Natural killer cell treated with Interleukin-12 subunit alpha and Interleukin-12 subunit beta and Interleukin-15 and Interleukin-18, amount 100 ng/mL, for 72 hours (primary cell): ENCODE measurements at regions not wholly inside any gene's neighbourhood (a gene's known extent, or its start where the extent isn't known, plus 50 kb on each side); places are given as distances from the start of the nearest gene placed in this dataset.
"Not testable (repeated sequence)": the region's sequence is repeated elsewhere in the genome, so short reads cannot be mapped to it uniquely, and the experiment has no call there.

Source experiments
- ATAC-seq, 2 donors: fragments of 150-1000 bp; cut with Tn5 transposase in 1 of 2; sonication (Bioruptor Pico), chemical (Tn5 transposase) in 1 of 2; 2 replicates each; pipeline ENCODE4 v1.10.0; 2021
- DNase-seq: peaks from one replicate; pipeline ENCODE4 v3.0.0; 2022; ENCODE audit warnings: low spot score
- H3K27ac Mint-ChIP-seq, 2 donors: 1 replicate in 1 of 2; 2 replicates in 1 of 2; pipeline ENCODE4 v1.8.0; 2022; ENCODE audit warnings: mixed read lengths in 2 of 2, mild to moderate bottlenecking in 1 of 2, moderate library complexity in 1 of 2
- H3K27me3 Mint-ChIP-seq, 2 donors: 1 replicate in 1 of 2; 2 replicates in 1 of 2; pipeline ENCODE4 v1.8.0; 2022; ENCODE audit warnings: mixed read lengths in 2 of 2
- H3K36me3 Mint-ChIP-seq: one replicate; pipeline ENCODE4 v1.8.0; 2022; ENCODE audit warnings: mixed read lengths
- H3K4me1 Mint-ChIP-seq, 2 donors: 1 replicate in 1 of 2; 2 replicates in 1 of 2; pipeline ENCODE4 v1.8.0; 2022; ENCODE audit warnings: low read depth in 2 of 2, mixed read lengths in 2 of 2, mild to moderate bottlenecking in 1 of 2
- H3K4me3 Mint-ChIP-seq: one replicate; pipeline ENCODE4 v1.8.0; 2022; ENCODE audit warnings: mixed read lengths
- H3K9me3 Mint-ChIP-seq: 2 replicates; pipeline ENCODE4 v1.8.0; 2022; ENCODE audit warnings: mixed read lengths

DNA sequence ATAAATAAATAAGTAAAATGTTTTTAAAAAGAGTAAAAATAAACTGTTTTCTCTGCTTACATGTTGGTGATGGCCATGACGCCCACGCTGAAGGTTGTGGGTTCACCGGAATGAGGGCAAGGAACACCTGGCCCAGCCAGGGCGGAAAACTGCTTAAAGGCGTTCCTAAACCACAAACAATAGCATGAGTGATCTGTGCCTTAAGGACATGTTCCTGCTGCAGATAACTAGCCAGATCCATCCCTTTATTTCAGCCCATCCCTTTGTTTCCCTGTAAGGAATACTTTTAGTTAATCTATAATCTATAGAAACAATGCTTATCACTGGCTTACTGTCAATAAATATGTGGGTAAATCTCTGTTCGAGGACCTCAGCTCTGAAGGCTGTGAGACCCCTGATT is 63.3 kb upstream of the CEP78 start:
- H3K9me3 Mint-ChIP-seq, H3K27me3 Mint-ChIP-seq, ATAC-seq, H3K27ac Mint-ChIP-seq, H3K36me3 Mint-ChIP-seq, DNase-seq, H3K4me1 Mint-ChIP-seq, H3K4me3 Mint-ChIP-seq: not testable (repeated sequence)

DNA sequence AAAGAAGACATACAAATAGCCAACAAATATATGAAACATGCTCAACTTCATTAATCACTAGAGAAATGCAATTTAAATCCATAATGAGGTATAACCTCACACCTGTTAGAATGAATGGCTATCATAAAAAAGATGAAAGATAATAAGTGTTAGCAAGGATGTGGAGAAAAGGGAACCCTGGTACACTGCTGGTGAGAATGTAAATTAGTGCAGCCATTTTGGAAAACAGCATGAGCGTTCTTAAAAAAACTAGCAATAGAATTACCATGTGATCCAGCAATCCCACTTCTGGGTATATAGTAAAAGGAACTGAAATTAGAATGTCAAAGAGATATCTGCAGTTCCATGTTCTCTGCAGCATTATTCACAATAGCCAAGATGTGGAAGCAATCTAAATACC is 64.2 kb upstream of the CEP78 start:
- Mint-ChIP-seq H3K27me3 (peaks cover 0 to 5% of the 10 kb centered on the region in 2 donors), H3K9me3 (no peaks in the 10 kb centered on the region)
- no peak for ATAC-seq

DNA sequence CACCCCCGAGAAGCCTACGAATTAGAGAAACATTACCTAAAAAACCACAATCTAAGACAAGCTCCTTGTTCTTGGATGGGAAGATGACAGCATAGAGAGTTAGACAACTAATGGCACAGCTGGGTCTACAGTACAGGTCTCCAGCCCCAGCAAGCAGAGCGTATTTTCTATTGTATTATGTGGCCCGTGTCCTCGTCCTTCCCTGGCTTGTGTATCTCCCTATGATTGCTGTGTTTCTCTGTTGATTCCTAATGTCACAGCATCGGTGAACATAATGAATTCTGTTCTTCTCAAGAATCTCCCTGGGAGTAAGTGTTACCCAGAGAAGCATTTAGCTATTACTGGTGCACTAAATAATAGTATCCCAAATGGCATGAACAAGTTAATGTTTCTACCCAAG is 66.8 kb upstream of the CEP78 start:
- Mint-ChIP-seq H3K4me1 (peaks cover 0 to 3% of the 10 kb centered on the region in 2 donors), H3K27ac (no peak overlapping the region), H3K36me3 (peaks cover 1% of the 10 kb centered on the region), H3K27me3 (peaks cover 0 to under 1% of the 10 kb centered on the region in 2 donors), H3K9me3 (no peaks in the 10 kb centered on the region), H3K4me3 (no peak overlapping the region)
- no peak for DNase-seq
- ATAC-seq, result no peak

More for the DNA sequence above, 64.2 kb upstream of the CEP78 start:
- DNase-seq, result no peak
- H3K4me3 Mint-ChIP-seq, result no peak overlapping the region
- no peaks in the 10 kb centered on the region for H3K36me3 Mint-ChIP-seq
- no peak overlapping the region for H3K27ac Mint-ChIP-seq
- H3K4me1 Mint-ChIP-seq, result no peaks in the 10 kb centered on the region

DNA sequence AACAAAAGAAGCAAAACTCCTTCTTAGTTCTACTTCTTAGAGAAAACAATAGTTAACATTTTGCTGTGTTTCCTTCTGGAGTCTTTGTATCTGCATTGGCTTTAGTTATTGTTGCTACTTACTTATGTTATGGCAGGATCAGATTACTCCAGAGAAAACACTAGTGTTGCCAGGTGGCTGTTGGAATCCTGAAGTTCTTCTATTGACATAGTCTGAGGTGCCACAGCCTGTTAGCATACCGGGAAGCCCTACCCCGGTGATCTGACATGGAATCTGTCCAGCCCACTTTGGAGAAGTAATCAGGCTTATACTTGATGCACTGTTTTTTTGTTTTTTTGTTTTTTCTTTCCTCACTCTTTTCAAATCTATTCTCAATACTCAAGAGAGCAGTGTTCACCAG is 68.5 kb upstream of the CEP78 start:
- H3K4me1 Mint-ChIP-seq, result peaks cover 0 to 3% of the 10 kb centered on the region in 2 donors
- peaks cover 0 to 2% of the 10 kb centered on the region in 2 donors for H3K27me3 Mint-ChIP-seq
- ATAC-seq (no peak), DNase-seq (no peak)
- no peak overlapping the region for H3K27ac Mint-ChIP-seq
- H3K9me3 Mint-ChIP-seq, result peaks cover 9% of the 10 kb centered on the region
- H3K36me3 Mint-ChIP-seq, result peaks cover 13% of the 10 kb centered on the region
- no peak overlapping the region for H3K4me3 Mint-ChIP-seq

- no peak for DNase-seq
- Mint-ChIP-seq H3K27ac (no peak overlapping the region), H3K4me3 (no peak overlapping the region), H3K9me3 (peaks cover 9% of the 10 kb centered on the region), H3K36me3 (peaks cover 13% of the 10 kb centered on the region), H3K27me3 (peaks cover 0 to 2% of the 10 kb centered on the region in 2 donors), H3K4me1 (peaks cover 0 to 3% of the 10 kb centered on the region in 2 donors)
- no peak for ATAC-seq
Observed at GRCh38 chr9:78163834-78164233, 72.0 kb upstream of the CEP78 start.

DNA sequence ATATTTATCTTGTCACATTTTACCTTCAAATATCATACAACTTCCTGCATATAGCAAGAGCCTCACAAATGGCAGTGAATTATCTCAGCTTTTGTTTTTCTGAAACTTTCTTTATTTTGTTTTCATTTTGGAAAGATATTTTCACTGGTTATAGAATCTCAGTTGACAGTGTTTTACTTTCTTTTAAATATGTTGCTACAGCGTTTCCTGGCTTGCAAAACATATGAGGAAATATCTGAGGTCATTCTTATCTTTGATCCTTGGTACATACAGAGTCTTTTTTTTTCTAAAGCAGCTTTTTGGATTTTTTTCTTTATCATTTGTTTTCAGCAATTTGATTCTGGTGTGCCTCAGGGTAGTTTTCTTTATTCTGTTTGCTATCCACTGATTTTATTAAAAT is 77.6 kb upstream of the CEP78 start:
- H3K36me3 Mint-ChIP-seq, result peaks cover 8% of the 10 kb centered on the region
- DNase-seq, result no peak
- H3K4me3 Mint-ChIP-seq, result no peak overlapping the region
- peaks cover 3 to 13% of the 10 kb centered on the region in 2 donors for H3K27me3 Mint-ChIP-seq
- peaks cover 2% of the 10 kb centered on the region for H3K9me3 Mint-ChIP-seq
- no peak overlapping the region for H3K27ac Mint-ChIP-seq
- ATAC-seq, result no peak
- H3K4me1 Mint-ChIP-seq, result no peaks in the 10 kb centered on the region

GRCh38 chr9:78150983-78151356 is 84.9 kb upstream of the CEP78 start:
- peak; percentile 6 to 36 for ATAC-seq

DNA sequence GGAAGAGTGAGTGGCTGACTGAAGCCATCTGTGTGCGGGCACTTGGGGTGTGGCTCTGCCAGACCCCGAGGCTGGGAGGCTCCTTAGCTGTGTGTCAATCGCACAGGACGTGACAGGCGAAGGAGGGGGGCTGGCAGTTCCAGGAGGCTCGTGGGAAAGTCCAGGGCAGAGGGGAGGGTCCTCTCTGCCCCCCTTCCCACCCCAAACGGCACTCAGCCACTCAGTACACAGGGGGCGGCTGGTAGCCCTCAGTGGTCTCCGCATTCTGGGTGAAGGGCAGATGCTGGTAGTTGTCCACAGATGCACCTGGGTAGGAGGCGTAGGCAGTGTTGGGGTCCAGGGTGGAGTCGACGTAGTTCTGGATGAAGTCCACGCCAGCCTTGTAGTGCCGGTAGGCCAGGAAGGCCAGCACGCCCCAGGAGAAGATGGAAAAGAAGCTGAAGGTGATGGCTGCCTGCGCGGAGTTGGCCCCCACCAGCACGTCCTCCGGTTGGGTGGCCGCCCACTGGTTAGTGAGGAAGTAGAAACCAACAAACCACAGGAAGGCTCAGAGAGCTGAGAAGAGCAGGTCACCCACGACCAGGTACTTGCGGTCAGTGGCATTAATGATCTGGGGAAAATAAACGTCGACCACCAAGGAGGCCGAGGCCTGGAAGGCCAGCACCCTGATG is 85.4 kb upstream of the CEP78 start:
- H3K4me1 Mint-ChIP-seq, result peaks cover 19 to 28% of the 10 kb centered on the region in 2 donors
- H3K27ac Mint-ChIP-seq, result peak overlapping the region in 1 of 2 donors; percentile 45
- DNase-seq (no peak), ATAC-seq (peak; percentile 33 to 56)
- H3K27me3 Mint-ChIP-seq, result peaks cover 0 to 7% of the 10 kb centered on the region in 2 donors
- no peaks in the 10 kb centered on the region for H3K9me3 Mint-ChIP-seq
- H3K4me3 Mint-ChIP-seq, result peak overlapping the region; percentile 22
- H3K36me3 Mint-ChIP-seq, result no peaks in the 10 kb centered on the region

More at GRCh38 chr9:78150983-78151356, 84.9 kb upstream of the CEP78 start:
- no peaks in the 10 kb centered on the region for H3K36me3 Mint-ChIP-seq
- DNase-seq, result no peak
- H3K9me3 Mint-ChIP-seq, result no peaks in the 10 kb centered on the region
- peak overlapping the region; percentile 22 for H3K4me3 Mint-ChIP-seq
- peaks cover 0 to 7% of the 10 kb centered on the region in 2 donors for H3K27me3 Mint-ChIP-seq
- H3K4me1 Mint-ChIP-seq, result peaks cover 18 to 28% of the 10 kb centered on the region in 2 donors
- no peak overlapping the region for H3K27ac Mint-ChIP-seq

GRCh38 chr9:78149702-78150291 is 86.1 kb upstream of the CEP78 start:
- ATAC-seq (peak in 1 of 2 donors; percentile 24), DNase-seq (no peak)
- H3K27me3 Mint-ChIP-seq, result peaks cover 0 to 4% of the 10 kb centered on the region in 2 donors
- no peaks in the 10 kb centered on the region for H3K9me3 Mint-ChIP-seq
- H3K36me3 Mint-ChIP-seq, result no peaks in the 10 kb centered on the region
- H3K4me1 Mint-ChIP-seq, result peaks cover 25 to 32% of the 10 kb centered on the region in 2 donors
- no peak overlapping the region for H3K4me3 Mint-ChIP-seq
- no peak overlapping the region for H3K27ac Mint-ChIP-seq

DNA sequence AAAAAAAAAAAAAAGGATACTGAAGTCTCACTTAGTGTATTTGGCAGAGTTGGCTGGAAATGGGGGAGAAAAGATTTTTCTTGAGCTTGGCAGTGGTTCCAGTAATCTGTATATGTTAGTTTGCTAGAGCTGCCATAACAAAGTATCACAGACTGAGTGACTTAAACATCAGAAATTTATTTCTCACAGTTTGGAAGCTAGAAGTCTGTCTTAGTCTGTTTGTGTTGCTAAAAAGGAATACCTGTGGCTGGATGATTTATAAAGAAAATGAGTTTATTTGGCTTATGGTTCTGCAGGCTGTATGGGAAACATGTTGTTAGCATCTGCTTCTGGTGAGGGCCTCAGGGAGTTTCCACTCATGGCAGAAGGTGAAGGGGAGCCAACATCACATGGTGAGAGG is 89.6 kb upstream of the CEP78 start:
- Mint-ChIP-seq H3K9me3 (peaks cover 5% of the 10 kb centered on the region), H3K4me1 (peaks cover 38 to 50% of the 10 kb centered on the region in 2 donors), H3K36me3 (peaks cover 11% of the 10 kb centered on the region), H3K4me3 (no peak overlapping the region), H3K27ac (no peak overlapping the region), H3K27me3 (peaks cover 4 to 6% of the 10 kb centered on the region in 2 donors)
- ATAC-seq, result no peak
- DNase-seq, result no peak

DNA sequence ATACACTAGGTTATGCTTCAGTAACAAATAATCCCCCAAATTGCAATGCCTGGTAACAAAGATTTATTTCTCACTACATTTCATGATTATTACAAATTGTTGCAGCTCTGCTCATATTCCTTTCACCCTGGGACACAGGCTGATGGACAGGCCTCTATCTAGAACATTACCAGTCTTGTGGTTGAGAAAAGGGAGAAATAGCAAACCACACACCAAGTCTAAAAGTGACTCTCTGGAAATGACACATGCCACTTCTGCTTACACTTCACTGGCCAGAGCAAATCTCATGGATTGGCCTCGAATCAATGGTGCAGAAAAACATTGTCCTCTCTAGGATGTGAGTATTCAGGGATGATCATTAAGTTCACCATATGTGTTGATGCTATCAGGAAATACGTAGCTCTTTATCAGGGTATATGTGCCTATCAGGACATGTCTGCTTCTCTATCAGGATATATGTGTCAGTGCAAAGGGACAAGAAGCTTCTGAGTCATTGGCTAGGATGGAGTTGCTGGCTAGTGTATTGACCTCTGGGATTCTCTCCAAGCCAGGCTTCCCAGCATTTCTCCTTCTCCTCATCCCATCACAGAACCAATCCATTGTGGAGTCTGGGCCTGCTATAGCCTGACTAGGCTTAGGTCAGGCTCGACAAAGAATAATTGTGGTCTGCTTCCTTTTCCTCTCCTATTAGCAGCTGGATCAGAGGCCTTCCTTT is 91.1 kb upstream of the CEP78 start:
- Mint-ChIP-seq H3K9me3 (peaks cover 7% of the 10 kb centered on the region), H3K27me3 (peaks cover 4 to 6% of the 10 kb centered on the region in 2 donors), H3K4me1 (peaks cover 28 to 36% of the 10 kb centered on the region in 2 donors), H3K4me3 (peak overlapping the region; percentile 33), H3K27ac (peak overlapping the region in 1 of 2 donors; percentile 15), H3K36me3 (peaks cover 16% of the 10 kb centered on the region)
- ATAC-seq, result peak; percentile 61 to 80
- DNase-seq, result no peak

DNA sequence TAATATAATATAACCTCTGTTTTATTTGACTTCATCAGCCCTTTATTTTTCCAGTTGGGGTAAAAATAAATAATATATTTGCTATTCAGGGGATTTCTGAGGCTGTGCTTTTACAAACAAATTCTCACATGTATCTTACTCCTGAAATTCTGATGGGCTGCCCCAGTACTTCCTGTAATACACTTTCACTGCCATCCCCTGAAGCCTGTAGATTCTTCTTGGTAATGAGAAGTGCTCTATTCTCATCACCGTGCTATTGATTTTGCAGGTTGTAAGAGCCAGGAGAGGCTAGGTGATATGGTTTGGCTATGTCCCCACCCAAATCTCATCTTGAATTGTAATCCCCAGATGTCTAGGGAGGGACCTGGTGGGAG is 91.9 kb upstream of the CEP78 start:
- H3K4me3 Mint-ChIP-seq, result no peak overlapping the region

GRCh38 chr9:78143281-78144007 is 92.4 kb upstream of the CEP78 start:
- no peak for DNase-seq
- Mint-ChIP-seq H3K27ac (no peak overlapping the region), H3K4me3 (no peak overlapping the region), H3K9me3 (peaks cover 12% of the 10 kb centered on the region), H3K4me1 (peaks cover 28 to 36% of the 10 kb centered on the region in 2 donors), H3K27me3 (peaks cover 4 to 6% of the 10 kb centered on the region in 2 donors), H3K36me3 (peaks cover 23% of the 10 kb centered on the region)
- ATAC-seq, result peak in 1 of 2 donors; percentile 54

More for the DNA sequence above, 91.9 kb upstream of the CEP78 start:
- no peak for ATAC-seq
- Mint-ChIP-seq H3K4me1 (peaks cover 28 to 36% of the 10 kb centered on the region in 2 donors), H3K27ac (no peak overlapping the region), H3K36me3 (peaks cover 23% of the 10 kb centered on the region), H3K27me3 (peaks cover 4 to 6% of the 10 kb centered on the region in 2 donors), H3K9me3 (peaks cover 12% of the 10 kb centered on the region)
- no peak for DNase-seq
